H1 (cell line): ENCODE measurements at regions not wholly inside any gene's neighbourhood (a gene's known extent, or its start where the extent isn't known, plus 50 kb on each side); places are given as distances from the start of the nearest gene placed in this dataset.

Experiments used
- CTCF ChIA-PET: fragments of 300-600 bp; sonication (Branson Sonifier 250); formaldehyde crosslinking; loops from one replicate; lab custom pipeline; 2021; ENCODE audit not compliant: partially characterized antibody; lab: Charles Lee
- POLR2A ChIA-PET: fragments of 300-600 bp; sonication (Branson Sonifier 250); formaldehyde crosslinking; loops from one replicate; lab custom pipeline; 2021; ENCODE audit warnings: inconsistent platforms; ENCODE audit not compliant: partially characterized antibody; lab: Charles Lee
- DNase-seq, 2 experiments: peaks; one replicate each; pipeline versions ENCODE4 v3.0.0 to v3.0.0-alpha.2; 2010 to 2022; ENCODE audit warnings: low spot score in 2 of 2, low read depth in 1 of 2, mixed read lengths in 1 of 2
- FAIRE-seq: peaks from 2 replicates; lab custom pipeline; 2011; peaks lifted over from hg19 to GRCh38; lab: Jason Lieb, UNC
- H2AFZ ChIP-seq: 2 replicates; pipeline ENCODE4 v1.8.1; 2012; ENCODE audit warnings: low read length, inconsistent platforms
- H2AK5ac ChIP-seq: 2 replicates; pipeline ENCODE4 v1.6.1; 2013; ENCODE audit warnings: low read depth, low read length
- H2BK120ac ChIP-seq: replicated peaks from 2 replicates; pipeline ENCODE3; 2013; ENCODE audit warnings: low read depth, low read length, inconsistent platforms
- H2BK12ac ChIP-seq: 2 replicates; pipeline ENCODE4 v1.6.1; 2013; ENCODE audit warnings: low read depth, low read length
- H2BK15ac ChIP-seq: 2 replicates; pipeline ENCODE4 v1.6.1; 2013; ENCODE audit warnings: low read length
- H2BK20ac ChIP-seq: 2 replicates; pipeline ENCODE4 v1.6.1; 2013; ENCODE audit warnings: low read length
- H2BK5ac ChIP-seq: 2 replicates; pipeline ENCODE4 v1.6.1; 2013; ENCODE audit warnings: low read depth, low read length
- H3K14ac ChIP-seq: 2 replicates; pipeline ENCODE4 v1.6.1; 2013; ENCODE audit warnings: inconsistent platforms; ENCODE audit not compliant: insufficient read length
- H3K18ac ChIP-seq: 2 replicates; pipeline ENCODE4 v1.6.1; 2013; ENCODE audit warnings: low read length; ENCODE audit errors: extremely low read depth
- H3K23ac ChIP-seq: 2 replicates; pipeline ENCODE4 v1.6.1; 2013; ENCODE audit warnings: inconsistent platforms; ENCODE audit not compliant: insufficient read length
- H3K23me2 ChIP-seq: 2 replicates; pipeline ENCODE4 v1.6.1; 2013; ENCODE audit warnings: low read depth, low read length
- H3K27ac ChIP-seq: 2 replicates; pipeline ENCODE4 v1.6.1; 2011; ENCODE audit warnings: low read depth, low read length, inconsistent platforms
- H3K27me3 ChIP-seq, 4 experiments: replicated peaks in 1 of 4; 1 replicate in 1 of 4; 2 replicates in 3 of 4; pipeline versions ENCODE4 v1.6.1 to v1.8.1; 2011 to 2013; ENCODE audit warnings: low read length in 3 of 4, mild to moderate bottlenecking in 3 of 4, inconsistent platforms in 2 of 4, mixed read lengths in 2 of 4, moderate library complexity in 1 of 4; ENCODE audit not compliant: control insufficient read depth in 3 of 4, insufficient read depth in 3 of 4; ENCODE audit errors: extremely low read depth in 1 of 4
- H3K36me3 ChIP-seq, 4 experiments: 2 replicates each; pipeline versions ENCODE4 v1.6.1 to v1.8.1; 2011 to 2013; ENCODE audit warnings: mild to moderate bottlenecking in 4 of 4, low read length in 3 of 4, moderate library complexity in 2 of 4, control low read depth in 1 of 4, inconsistent platforms in 1 of 4; ENCODE audit not compliant: insufficient read depth in 4 of 4, control insufficient read depth in 2 of 4
- H3K4ac ChIP-seq: replicated peaks from 2 replicates; pipeline ENCODE3; 2013; ENCODE audit warnings: low read length, low read depth, mixed read lengths, inconsistent platforms; ENCODE audit not compliant: insufficient read length
- H3K4me1 ChIP-seq, 4 experiments: replicated peaks in 1 of 4; 1 replicate in 1 of 4; 2 replicates in 3 of 4; pipeline versions ENCODE4 v1.6.1 to v1.8.1; 2011 to 2013; ENCODE audit warnings: low read length in 3 of 4, inconsistent platforms in 2 of 4, mixed read lengths in 1 of 4; ENCODE audit not compliant: insufficient read depth in 4 of 4, control insufficient read depth in 3 of 4
- H3K4me2 ChIP-seq, 2 experiments: 2 replicates each; pipeline versions ENCODE4 v1.6.1 to v1.8.1; 2011 to 2013; ENCODE audit warnings: low read depth in 2 of 2, low read length in 2 of 2, control low read depth in 1 of 2, inconsistent platforms in 1 of 2, mild to moderate bottlenecking in 1 of 2; ENCODE audit not compliant: insufficient read depth in 1 of 2
- H3K4me3 ChIP-seq, 4 experiments: fragments of 200-600, 300-600 bp in 1 of 4; sonication (generic), shearing (Covaris generic), sonication (Bioruptor Twin) in 1 of 4; 2 replicates each; pipeline versions ENCODE4 v1.5.1 to v1.8.1; 2011 to 2016; ENCODE audit warnings: low read length in 4 of 4, low read depth in 3 of 4, control low read depth in 2 of 4, inconsistent platforms in 2 of 4, mild to moderate bottlenecking in 2 of 4, mixed read lengths in 1 of 4, moderate library complexity in 1 of 4; ENCODE audit not compliant: insufficient read depth in 2 of 4; ENCODE audit errors: extremely low read depth in 1 of 4
- H3K56ac ChIP-seq: replicated peaks from 2 replicates; pipeline ENCODE3; 2013; ENCODE audit warnings: low read depth, mild to moderate bottlenecking, mixed read lengths, low read length, inconsistent platforms; ENCODE audit not compliant: insufficient read length
- H3K79me1 ChIP-seq: 2 replicates; pipeline ENCODE4 v1.6.1; 2013; ENCODE audit warnings: low read depth, low read length, control low read depth
- H3K79me2 ChIP-seq, 2 experiments: 2 replicates each; pipeline versions ENCODE4 v1.6.1 to v1.8.1; 2012 to 2013; ENCODE audit warnings: low read length in 2 of 2, mild to moderate bottlenecking in 2 of 2, inconsistent platforms in 1 of 2; ENCODE audit not compliant: insufficient read depth in 2 of 2, control insufficient read depth in 1 of 2
- H3K9ac ChIP-seq, 4 experiments: replicated peaks in 1 of 4; 1 replicate in 1 of 4; 2 replicates in 3 of 4; pipeline versions ENCODE4 v1.6.1 to v1.8.1; 2011 to 2013; ENCODE audit warnings: low read depth in 3 of 4, low read length in 3 of 4, control low read depth in 2 of 4, mild to moderate bottlenecking in 2 of 4, moderate library complexity in 2 of 4, inconsistent platforms in 1 of 4; ENCODE audit errors: extremely low read depth in 1 of 4
- H3K9me3 ChIP-seq, 2 experiments: 2 replicates each; pipeline versions ENCODE4 v1.6.1 to v1.8.1; 2012 to 2013; ENCODE audit warnings: mild to moderate bottlenecking in 2 of 2, moderate library complexity in 2 of 2, control low read depth in 1 of 2, inconsistent platforms in 1 of 2, low read depth in 1 of 2, low read length in 1 of 2, mixed read lengths in 1 of 2; ENCODE audit not compliant: insufficient read depth in 2 of 2
- H4K20me1 ChIP-seq, 2 experiments: replicated peaks in 1 of 2; 2 replicates each; pipeline versions ENCODE3 to v1.8.1; 2011 to 2013; ENCODE audit warnings: inconsistent platforms in 2 of 2, low read length in 2 of 2, mild to moderate bottlenecking in 1 of 2; ENCODE audit not compliant: insufficient read depth in 2 of 2, control insufficient read depth in 1 of 2
- H4K5ac ChIP-seq: 2 replicates; pipeline ENCODE4 v1.6.1; 2013; ENCODE audit warnings: low read length, low read depth, mixed read lengths, inconsistent platforms; ENCODE audit not compliant: insufficient read length
- H4K8ac ChIP-seq: 2 replicates; pipeline ENCODE4 v1.8.0; 2013; ENCODE audit warnings: mild to moderate bottlenecking, moderate library complexity, low read length, inconsistent platforms; ENCODE audit not compliant: insufficient read depth; ENCODE audit errors: extremely low read depth
- H4K91ac ChIP-seq: replicated peaks from 2 replicates; pipeline ENCODE3; 2013; ENCODE audit warnings: low read length, mixed read lengths, inconsistent platforms; ENCODE audit not compliant: insufficient read length
- BRCA1 ChIP-seq: IDR thresholded peaks from 2 replicates; pipeline ENCODE4 v1.6.1; 2012; ENCODE audit warnings: low read depth, low read length, improper control_type of control experiment
- CHD2 ChIP-seq: IDR thresholded peaks from 2 replicates; pipeline ENCODE4 v1.6.1; 2012; ENCODE audit warnings: low read length, improper control_type of control experiment
- GABPA ChIP-seq: IDR thresholded peaks from 2 replicates; pipeline ENCODE4 v1.6.1; 2011; ENCODE audit warnings: mild to moderate bottlenecking, low read length, moderate library complexity, borderline replicate concordance; ENCODE audit not compliant: insufficient read depth
- MAX ChIP-seq: IDR thresholded peaks from 2 replicates; pipeline ENCODE4 v1.6.1; 2012; ENCODE audit warnings: inconsistent platforms
- POU5F1 ChIP-seq: IDR thresholded peaks from 2 replicates; pipeline ENCODE4 v1.6.1; 2011; ENCODE audit warnings: low read depth, mild to moderate bottlenecking, low read length, moderate library complexity
- SIX5 ChIP-seq: IDR thresholded peaks from 2 replicates; pipeline ENCODE4 v1.6.1; 2011; ENCODE audit warnings: mild to moderate bottlenecking, low read depth, low read length
- SP4 ChIP-seq: IDR thresholded peaks from 2 replicates; pipeline ENCODE4 v1.6.1; 2012; ENCODE audit warnings: low read length, inconsistent platforms
- WGBS, 2 experiments: shearing (Covaris generic) in 1 of 2; methylation state at CpG; one replicate each; pipeline versions ENCODE4 v1.1.6 to v1.1.7; 2013 to 2015; ENCODE audit warnings: low lambda C conversion rate in 2 of 2, mixed read lengths in 2 of 2, inconsistent platforms in 1 of 2, low coverage in 1 of 2, missing lambda C conversion rate in 1 of 2; ENCODE audit not compliant: insufficient replicate concordance in 2 of 2, insufficient coverage in 1 of 2, insufficient read length in 1 of 2; ENCODE audit errors: extremely low coverage in 1 of 2, missing lambda C conversion rate in 1 of 2; 5-methylcytosine and 5-hydroxymethylcytosine counted together

- Histone ChIP-seq H3K14ac (no peak overlapping the region), H3K4me1 (peaks cover 0 to 4% (median 0%) of the 10 kb centered on the region in 4 experiments; a peak in 2 of 7 replicates), H3K23me2 (no peaks in the 10 kb centered on the region), H4K20me1 (no peaks in the 10 kb centered on the region), H3K4ac (no peak overlapping the region), H4K8ac (no peak overlapping the region), H2BK15ac (no peak overlapping the region), H3K79me2 (no peaks in the 10 kb centered on the region), H2AK5ac (no peak overlapping the region), H3K36me3 (no peaks in the 10 kb centered on the region), H4K5ac (no peak overlapping the region), H3K23ac (no peak overlapping the region), H3K27ac (no peak overlapping the region), H2AFZ (no peak overlapping the region), H3K4me2 (peak overlapping the region in 1 of 2 experiments; percentile 13; a peak in 1 of 4 replicates), H3K9me3 (no peaks in the 10 kb centered on the region; a peak in 2 of 4 replicates), H3K9ac (no peak overlapping the region), H4K91ac (no peak overlapping the region), H2BK5ac (no peak overlapping the region), H3K27me3 (no peaks in the 10 kb centered on the region), H3K56ac (no peak overlapping the region), H2BK20ac (no peak overlapping the region), H3K18ac (no peak overlapping the region), H2BK120ac (no peak overlapping the region), H3K4me3 (peak overlapping the region in 1 of 4 experiments; percentile 15; a peak in 1 of 8 replicates), H3K79me1 (no peaks in the 10 kb centered on the region), H2BK12ac (no peak overlapping the region)
- ChIA-PET CTCF (interaction anchor here (0.7 to 1.4 kb wide), 6 partner anchors 20 to 675 kb away, joined by 3 to 4 read pairs (median 3); no protein-coding TSS in a partner anchor), POLR2A (interaction anchor here (1.0 to 1.5 kb wide), 2 partner anchors 58 to 175 kb away, joined by 3 read pairs; no protein-coding TSS in a partner anchor)
- DNase-seq = no peak
- FAIRE-seq = no peak
- no peak for TF ChIP-seq POU5F1
- no peak for TF ChIP-seq SIX5
- no peak for TF ChIP-seq SP4
- TF ChIP-seq BRCA1 = no peak
- TF ChIP-seq CHD2 = no peak
- TF ChIP-seq MAX = no peak
- TF ChIP-seq GABPA = no peak
- WGBS, 2 experiments = 45% methylated on average over 1 of the region's 1 CpG; no CpG with 5 or more reads in 1 of the 2 experiments
Measured at GRCh38 chr12:89884416-89884898, 175.8 kb upstream of the ATP2B1 start.
